ENCODE measurements at regions not wholly inside any gene's neighbourhood (a gene's known extent, or its start where the extent isn't known, plus 50 kb on each side); places are given as distances from the start of the nearest gene placed in this dataset.

GRCh38 chr4:154137320-154137905 lies 348.5 kb upstream of the SFRP2 start:
- TF ChIP-seq CTCF (IDR thresholded peaks at IDR 0.05) (no peak), POLR2AphosphoS5 (IDR thresholded peaks at IDR 0.05) (no peak)
